ENCODE measurements at regions not wholly inside any gene's neighbourhood (a gene's known extent, or its start where the extent isn't known, plus 50 kb on each side); places are given as distances from the start of the nearest gene placed in this dataset.

DNA sequence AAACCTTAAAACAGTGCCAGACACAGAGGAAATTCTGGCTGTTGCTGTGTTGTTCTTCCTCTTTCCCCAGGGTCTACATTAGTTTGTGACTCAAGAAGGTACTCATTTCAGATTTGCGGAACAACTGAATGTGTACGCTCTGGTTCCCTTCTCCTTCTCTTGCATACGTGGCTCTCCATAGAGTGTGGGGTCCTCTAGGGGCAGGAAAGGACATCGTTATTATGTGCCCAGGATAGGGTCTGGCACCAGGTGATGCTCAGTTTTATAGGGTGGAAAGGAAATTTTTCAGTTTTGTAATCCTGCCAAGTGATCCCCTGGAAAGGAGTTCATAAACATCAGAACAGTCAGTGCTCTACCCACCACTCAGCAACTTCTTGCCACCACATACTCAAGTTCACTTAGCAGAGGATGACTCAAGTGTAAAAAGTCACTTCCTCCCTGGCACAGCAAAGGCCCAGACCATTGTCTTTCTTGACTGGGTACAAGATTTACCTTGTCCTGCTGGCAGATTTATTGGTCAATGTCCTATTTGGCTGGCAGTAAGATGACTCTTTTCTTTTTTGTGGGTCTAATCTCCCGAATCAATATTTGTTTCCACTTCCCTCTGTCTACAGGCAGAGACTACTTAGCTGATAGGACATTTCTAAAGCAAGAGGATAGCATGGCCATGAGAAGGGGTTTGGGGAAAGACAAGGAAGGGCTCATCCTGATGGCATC, 246.0 kb upstream of the TENM4 start:
- Histone ChIP-seq H3K27ac (ENCODE audit: low read depth, low read length, poor library complexity, severe bottlenecking) (no peak overlapping the region), H3K79me2 (ENCODE audit: insufficient read depth, low read length) (no peaks in the 10 kb centered on the region), H3K27me3 (ENCODE audit: insufficient read depth, low read length) (no peaks in the 10 kb centered on the region), H3K9ac (ENCODE audit: low read length) (no peak overlapping the region), H3K4me3 (ENCODE audit: low read depth, low read length, poor library complexity, severe bottlenecking) (no peak overlapping the region), H2AFZ (ENCODE audit: low read length) (no peak overlapping the region), H4K20me1 (ENCODE audit: insufficient read depth, low read length) (no peaks in the 10 kb centered on the region), H3K9me3 (ENCODE audit: low read length) (no peaks in the 10 kb centered on the region), H3K36me3 (ENCODE audit: insufficient read depth, low read length) (no peaks in the 10 kb centered on the region), H3K4me2 (ENCODE audit: low read length) (no peak overlapping the region), H3F3A (ENCODE audit: insufficient read depth, low read length) (no peaks in the 10 kb centered on the region), H3K4me1 (ENCODE audit: insufficient read depth, low read length, severe bottlenecking) (no peaks in the 10 kb centered on the region), H3K9me2 (ENCODE audit: low read depth, low read length) (no peaks in the 10 kb centered on the region)
- no peak for TF ChIP-seq EZH2 (IDR thresholded peaks at IDR 0.05; ENCODE audit: borderline replicate concordance, low read length)

DNA sequence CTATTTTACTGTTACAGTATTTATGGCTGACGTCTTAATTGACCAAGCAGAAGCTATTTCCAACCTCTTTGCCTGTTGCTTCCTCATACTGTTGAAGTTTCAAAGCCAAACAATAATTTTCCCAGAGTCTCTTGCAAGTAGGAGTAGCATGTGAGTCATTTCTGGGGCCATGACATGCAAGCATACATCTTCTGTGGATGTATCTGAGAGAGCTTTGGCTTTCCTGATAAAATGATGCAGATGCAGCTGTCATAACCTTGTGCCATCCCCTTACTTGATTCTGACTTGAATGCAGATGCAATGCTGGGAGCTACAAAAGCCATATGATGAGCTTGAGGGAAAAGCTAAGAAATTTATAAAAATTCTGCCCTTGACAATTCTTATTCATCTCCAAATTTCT, 243.1 kb upstream of the TENM4 start:
- Histone ChIP-seq H3K4me1 (ENCODE audit: insufficient read depth, low read length, severe bottlenecking) (no peaks in the 10 kb centered on the region), H3K9ac (ENCODE audit: low read length) (no peak overlapping the region), H3K4me2 (ENCODE audit: low read length) (no peak overlapping the region), H3K79me2 (ENCODE audit: insufficient read depth, low read length) (no peaks in the 10 kb centered on the region), H3K27me3 (ENCODE audit: insufficient read depth, low read length) (no peaks in the 10 kb centered on the region), H2AFZ (ENCODE audit: low read length) (no peak overlapping the region), H3K36me3 (ENCODE audit: insufficient read depth, low read length) (no peaks in the 10 kb centered on the region), H3K9me2 (ENCODE audit: low read depth, low read length) (no peaks in the 10 kb centered on the region), H4K20me1 (ENCODE audit: insufficient read depth, low read length) (no peaks in the 10 kb centered on the region), H3K4me3 (ENCODE audit: low read depth, low read length, poor library complexity, severe bottlenecking) (no peak overlapping the region), H3K9me3 (ENCODE audit: low read length) (no peaks in the 10 kb centered on the region), H3F3A (ENCODE audit: insufficient read depth, low read length) (no peaks in the 10 kb centered on the region), H3K27ac (ENCODE audit: low read depth, low read length, poor library complexity, severe bottlenecking) (no peak overlapping the region)
- TF ChIP-seq EZH2 (IDR thresholded peaks at IDR 0.05; ENCODE audit: borderline replicate concordance, low read length) = no peak
- TF ChIP-seq, protein P1, sequence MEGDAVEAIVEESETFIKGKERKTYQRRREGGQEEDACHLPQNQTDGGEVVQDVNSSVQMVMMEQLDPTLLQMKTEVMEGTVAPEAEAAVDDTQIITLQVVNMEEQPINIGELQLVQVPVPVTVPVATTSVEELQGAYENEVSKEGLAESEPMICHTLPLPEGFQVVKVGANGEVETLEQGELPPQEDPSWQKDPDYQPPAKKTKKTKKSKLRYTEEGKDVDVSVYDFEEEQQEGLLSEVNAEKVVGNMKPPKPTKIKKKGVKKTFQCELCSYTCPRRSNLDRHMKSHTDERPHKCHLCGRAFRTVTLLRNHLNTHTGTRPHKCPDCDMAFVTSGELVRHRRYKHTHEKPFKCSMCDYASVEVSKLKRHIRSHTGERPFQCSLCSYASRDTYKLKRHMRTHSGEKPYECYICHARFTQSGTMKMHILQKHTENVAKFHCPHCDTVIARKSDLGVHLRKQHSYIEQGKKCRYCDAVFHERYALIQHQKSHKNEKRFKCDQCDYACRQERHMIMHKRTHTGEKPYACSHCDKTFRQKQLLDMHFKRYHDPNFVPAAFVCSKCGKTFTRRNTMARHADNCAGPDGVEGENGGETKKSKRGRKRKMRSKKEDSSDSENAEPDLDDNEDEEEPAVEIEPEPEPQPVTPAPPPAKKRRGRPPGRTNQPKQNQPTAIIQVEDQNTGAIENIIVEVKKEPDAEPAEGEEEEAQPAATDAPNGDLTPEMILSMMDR (IDR thresholded peaks at IDR 0.05; ENCODE audit: low read length) = no peak

DNA sequence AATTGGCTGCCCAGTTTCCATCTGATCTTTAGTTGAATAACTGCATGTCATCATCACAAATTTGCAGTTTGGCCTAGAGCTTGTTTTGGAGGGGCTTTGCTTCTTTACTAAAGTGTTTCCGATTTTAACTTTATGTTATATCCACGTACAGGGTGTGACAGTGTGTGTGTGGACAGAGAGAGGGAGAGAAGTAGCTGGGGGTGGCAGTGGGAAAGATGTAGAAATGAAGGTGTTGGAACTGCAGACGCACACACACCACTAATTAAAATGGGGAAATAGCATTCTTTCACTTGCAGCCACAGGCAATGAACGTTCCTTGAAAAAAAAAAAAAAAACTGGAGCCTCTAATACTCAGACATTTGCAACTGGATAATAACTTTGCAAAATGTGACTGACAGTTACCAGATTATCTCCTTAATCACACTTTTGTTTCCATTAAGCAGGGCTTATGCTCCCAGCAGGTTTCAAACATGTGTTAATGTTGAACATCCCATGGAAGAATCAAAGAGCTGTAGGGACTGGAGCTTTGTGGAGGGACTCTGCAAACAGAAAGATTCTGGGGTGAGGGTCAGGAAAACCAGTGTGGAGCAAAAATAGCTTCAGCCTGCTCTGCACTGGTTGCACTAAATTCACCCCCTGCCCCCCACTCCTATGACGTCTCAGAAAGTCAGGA, 238.1 kb upstream of the TENM4 start:
- Histone ChIP-seq H3K9me3 (ENCODE audit: low read length) (no peaks in the 10 kb centered on the region), H3K9ac (ENCODE audit: low read length) (no peak overlapping the region), H3F3A (ENCODE audit: insufficient read depth, low read length) (no peaks in the 10 kb centered on the region), H2AFZ (ENCODE audit: low read length) (no peak overlapping the region), H4K20me1 (ENCODE audit: insufficient read depth, low read length) (no peaks in the 10 kb centered on the region), H3K36me3 (ENCODE audit: insufficient read depth, low read length) (no peaks in the 10 kb centered on the region), H3K4me1 (ENCODE audit: insufficient read depth, low read length, severe bottlenecking) (no peaks in the 10 kb centered on the region), H3K27ac (ENCODE audit: low read depth, low read length, poor library complexity, severe bottlenecking) (no peak overlapping the region), H3K9me2 (ENCODE audit: low read depth, low read length) (no peaks in the 10 kb centered on the region), H3K4me2 (ENCODE audit: low read length) (no peak overlapping the region), H3K4me3 (ENCODE audit: low read depth, low read length, poor library complexity, severe bottlenecking) (no peak overlapping the region), H3K27me3 (ENCODE audit: insufficient read depth, low read length) (no peaks in the 10 kb centered on the region), H3K79me2 (ENCODE audit: insufficient read depth, low read length) (no peaks in the 10 kb centered on the region)
- no peak for TF ChIP-seq EZH2 (IDR thresholded peaks at IDR 0.05; ENCODE audit: borderline replicate concordance, low read length)
- TF ChIP-seq, protein P1 (IDR thresholded peaks at IDR 0.05; ENCODE audit: low read length) = no peak

Data from OCI-LY1 (cell line).